ENCODE measurements at regions not wholly inside any gene's neighbourhood (a gene's known extent, or its start where the extent isn't known, plus 50 kb on each side); places are given as distances from the start of the nearest gene placed in this dataset.

GRCh38 chr16:55389426-55390073 lies 65.5 kb downstream of the IRX6 start:
- Mint-ChIP-seq H3K27ac (no peak overlapping the region), H3K4me3 (no peak overlapping the region), H3K27me3 (ENCODE audit: low read depth) (peaks cover 35% of the 10 kb centered on the region), H3K9me3 (no peaks in the 10 kb centered on the region), H3K4me1 (peaks cover 16% of the 10 kb centered on the region), H3K36me3 (no peaks in the 10 kb centered on the region)
- no peak for DNase-seq (ENCODE audit: low spot score in 2 of 2, unreplicated experiment in 2 of 2)
- no peak for TF ChIP-seq CTCF (IDR thresholded peaks at IDR 0.05; ENCODE audit: unreplicated experiment)

- no peak for DNase-seq (ENCODE audit: low spot score in 2 of 2, unreplicated experiment in 2 of 2)
- no peak overlapping the region for H3K4me3 Mint-ChIP-seq
- no peak for TF ChIP-seq CTCF (IDR thresholded peaks at IDR 0.05; ENCODE audit: unreplicated experiment)
- no peaks in the 10 kb centered on the region for H3K36me3 Mint-ChIP-seq
- peaks cover 16% of the 10 kb centered on the region for H3K4me1 Mint-ChIP-seq
- peaks cover 29% of the 10 kb centered on the region for H3K27me3 Mint-ChIP-seq (ENCODE audit: low read depth)
- no peak overlapping the region for H3K27ac Mint-ChIP-seq
- no peaks in the 10 kb centered on the region for H3K9me3 Mint-ChIP-seq
These were observed 66.7 kb downstream of the IRX6 start for GRCh38 chr16:55390630-55391237.

- TF ChIP-seq CTCF (IDR thresholded peaks at IDR 0.05; ENCODE audit: unreplicated experiment): no peak
- H3K27ac Mint-ChIP-seq: no peak overlapping the region
- no peak overlapping the region for H3K4me3 Mint-ChIP-seq
- no peaks in the 10 kb centered on the region for H3K36me3 Mint-ChIP-seq
- no peaks in the 10 kb centered on the region for H3K9me3 Mint-ChIP-seq
- no peak for DNase-seq (ENCODE audit: low spot score in 2 of 2, unreplicated experiment in 2 of 2)
- H3K4me1 Mint-ChIP-seq: peaks cover 16% of the 10 kb centered on the region
- H3K27me3 Mint-ChIP-seq (ENCODE audit: low read depth): peaks cover 35% of the 10 kb centered on the region
These were observed 67.9 kb downstream of the IRX6 start for GRCh38 chr16:55391760-55392375.

GRCh38 chr16:55392701-55393100 lies 68.7 kb downstream of the IRX6 start:
- H3K9me3 Mint-ChIP-seq: no peaks in the 10 kb centered on the region
- H3K4me1 Mint-ChIP-seq: peaks cover 16% of the 10 kb centered on the region
- peaks cover 34% of the 10 kb centered on the region for H3K27me3 Mint-ChIP-seq (ENCODE audit: low read depth)
- no peak overlapping the region for H3K4me3 Mint-ChIP-seq
- no peaks in the 10 kb centered on the region for H3K36me3 Mint-ChIP-seq
- no peak overlapping the region for H3K27ac Mint-ChIP-seq
- no peak for TF ChIP-seq CTCF (IDR thresholded peaks at IDR 0.05; ENCODE audit: unreplicated experiment)
- no peak for DNase-seq (ENCODE audit: low spot score in 2 of 2, unreplicated experiment in 2 of 2)

DNA sequence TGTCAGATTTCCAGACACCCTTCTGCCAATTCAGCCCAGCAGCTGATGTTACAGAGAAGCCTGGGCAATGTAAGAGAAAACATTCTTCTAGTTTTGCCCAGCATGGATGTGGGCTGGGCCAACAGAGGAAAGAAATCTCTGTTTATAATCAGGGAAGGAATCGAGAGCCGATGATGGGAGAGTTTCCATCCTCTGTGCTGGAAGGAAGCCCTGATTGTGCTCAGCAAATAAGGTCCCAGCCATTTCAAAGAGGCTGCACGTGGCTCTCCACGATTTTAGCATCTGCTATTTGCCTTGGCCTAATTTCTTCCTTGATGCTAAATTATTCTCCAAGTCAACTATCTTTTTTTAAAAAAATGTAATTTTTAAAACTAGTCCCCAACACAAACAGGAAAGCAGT lies 70.0 kb downstream of the IRX6 start:
- Mint-ChIP-seq H3K27me3 (ENCODE audit: low read depth) (peaks cover 42% of the 10 kb centered on the region), H3K4me3 (no peak overlapping the region), H3K36me3 (no peaks in the 10 kb centered on the region), H3K27ac (no peak overlapping the region), H3K9me3 (no peaks in the 10 kb centered on the region), H3K4me1 (peaks cover 16% of the 10 kb centered on the region)
- no peak for DNase-seq (ENCODE audit: low spot score in 2 of 2, unreplicated experiment in 2 of 2)
- TF ChIP-seq CTCF (IDR thresholded peaks at IDR 0.05; ENCODE audit: unreplicated experiment): no peak
